OCI-LY3 (cell line): ENCODE measurements at regions not wholly inside any gene's neighbourhood (a gene's known extent, or its start where the extent isn't known, plus 50 kb on each side); places are given as distances from the start of the nearest gene placed in this dataset.
A peak's percentile ranks its signal among the peaks of the same experiment; 100 is the strongest.
"Not testable (repeated sequence)": the region's sequence is repeated elsewhere in the genome, so short reads cannot be mapped to it uniquely, and the experiment has no call there.

Experiments
- H2AFZ ChIP-seq: fragments of 200-600, 300-600 bp; shearing (Covaris generic); 2 replicates; pipeline ENCODE4 v1.6.0; 2014; ENCODE audit warnings: antibody characterized with exemption, low read depth, low read length
- H3K27ac ChIP-seq: fragments of 200-600, 300-600 bp; sonication (generic); 2 replicates; pipeline ENCODE4 v1.5.1; 2014; ENCODE audit warnings: mild to moderate bottlenecking, low read length, moderate library complexity, mixed read lengths
- H3K27me3 ChIP-seq: fragments of 200-600, 300-600 bp; sonication (generic); 2 replicates; pipeline ENCODE4 v1.6.1; 2014; ENCODE audit warnings: low read depth, low read length, mixed read lengths
- H3K36me3 ChIP-seq: fragments of 200-600, 300-600 bp; sonication (generic); replicated peaks from 2 replicates; pipeline ENCODE3; 2014; ENCODE audit warnings: low read depth, low read length, mixed read lengths
- H3K4me1 ChIP-seq: fragments of 300-600, 200-600 bp; sonication (generic); 2 replicates; pipeline ENCODE4 v1.6.1; 2014; ENCODE audit warnings: low read length, mixed read lengths
- H3K4me2 ChIP-seq: fragments of 200-600, 300-600 bp; sonication (generic); 2 replicates; pipeline ENCODE4 v1.6.1; 2014; ENCODE audit warnings: low read length, mixed read lengths
- H3K4me3 ChIP-seq: fragments of 300-600, 200-600 bp; sonication (generic); 2 replicates; pipeline ENCODE4 v1.5.1; 2014; ENCODE audit warnings: antibody characterized with exemption, mild to moderate bottlenecking, low read length, moderate library complexity
- H3K79me2 ChIP-seq: fragments of 300-600, 200-600 bp; shearing (Covaris generic); 2 replicates; pipeline ENCODE4 v1.6.1; 2014; ENCODE audit warnings: mild to moderate bottlenecking, low read length, mixed read lengths
- H3K9ac ChIP-seq: fragments of 300-600, 200-600 bp; shearing (Covaris generic); 2 replicates; pipeline ENCODE4 v1.6.0; 2014; ENCODE audit warnings: mild to moderate bottlenecking, low read length, moderate library complexity
- H3K9me3 ChIP-seq: fragments of 200-600, 300-600 bp; shearing (Covaris generic); 2 replicates; pipeline ENCODE4 v1.6.1; 2014; ENCODE audit warnings: low read length, mixed read lengths; ENCODE audit not compliant: insufficient read depth
- H4K20me1 ChIP-seq: fragments of 200-600, 300-600 bp; sonication (generic); 2 replicates; pipeline ENCODE4 v1.6.1; 2016; ENCODE audit warnings: low read length, mixed read lengths; ENCODE audit not compliant: insufficient read depth
- CTCF ChIP-seq: fragments of 200-600, 300-600 bp; sonication (generic); IDR thresholded peaks from 2 replicates; pipeline ENCODE4 v1.5.1; 2014; ENCODE audit warnings: antibody characterized with exemption, low read length, low read depth
- EZH2phosphoT487 ChIP-seq: fragments of 200-600 bp; shearing (Covaris generic); IDR thresholded peaks from 2 replicates; pipeline ENCODE4 v1.6.1; 2018; ENCODE audit warnings: antibody characterized with exemption, mixed run types, low read depth

GRCh38 chr2:200194746-200195145 is 111.7 kb upstream of the SPATS2L start:
- Histone ChIP-seq H3K9ac (no peak overlapping the region), H3K27ac (no peak overlapping the region), H3K27me3 (peaks cover 10% of the 10 kb centered on the region; the same call in 1 of the 2 replicates), H3K36me3 (no peaks in the 10 kb centered on the region), H3K9me3 (no peaks in the 10 kb centered on the region), H3K4me1 (peaks cover 22% of the 10 kb centered on the region), H3K79me2 (no peaks in the 10 kb centered on the region), H4K20me1 (no peaks in the 10 kb centered on the region), H3K4me3 (no peak overlapping the region), H2AFZ (no peak overlapping the region), H3K4me2 (no peak overlapping the region)
- TF ChIP-seq EZH2phosphoT487: no peak
- TF ChIP-seq CTCF: no peak

- H3K4me1 ChIP-seq: peaks cover 14% of the 10 kb centered on the region
- H4K20me1 ChIP-seq: no peaks in the 10 kb centered on the region
- no peaks in the 10 kb centered on the region for H3K9me3 ChIP-seq
- 0 out of 2 replicates have a peak, but pooled peaks cover 3% of the 10 kb centered on the region for H3K27me3 ChIP-seq
- no peaks in the 10 kb centered on the region for H3K79me2 ChIP-seq
- TF ChIP-seq EZH2phosphoT487 (no peak), CTCF (no peak)
- no peak overlapping the region for H3K4me3 ChIP-seq
- H3K27ac ChIP-seq: no peak overlapping the region
- no peak overlapping the region for H3K9ac ChIP-seq
- no peak overlapping the region for H2AFZ ChIP-seq
- no peaks in the 10 kb centered on the region for H3K36me3 ChIP-seq
- H3K4me2 ChIP-seq: peak overlapping the region; percentile 20; the same call in 1 of the 2 replicates
These were observed 107.5 kb upstream of the SPATS2L start for GRCh38 chr2:200199005-200199404.

GRCh38 chr2:200199576-200200263 is 106.8 kb upstream of the SPATS2L start:
- Histone ChIP-seq H3K9ac (no peak overlapping the region), H3K27me3 (0 out of 2 replicates have a peak, but pooled peaks cover 3% of the 10 kb centered on the region), H3K79me2 (no peaks in the 10 kb centered on the region), H3K27ac (no peak overlapping the region), H3K9me3 (no peaks in the 10 kb centered on the region), H3K4me3 (no peak overlapping the region), H3K4me2 (no peak overlapping the region), H2AFZ (no peak overlapping the region), H3K36me3 (no peaks in the 10 kb centered on the region), H4K20me1 (no peaks in the 10 kb centered on the region), H3K4me1 (peaks cover 12% of the 10 kb centered on the region)
- TF ChIP-seq CTCF: peak; percentile 19; the same call in 1 of the 2 replicates
- no peak for TF ChIP-seq EZH2phosphoT487

- not testable (repeated sequence) for H3K79me2 ChIP-seq, H3K9ac ChIP-seq, H3K27ac ChIP-seq, H3K36me3 ChIP-seq, H3K4me2 ChIP-seq, H3K4me3 ChIP-seq, H3K27me3 ChIP-seq, H4K20me1 ChIP-seq, H3K9me3 ChIP-seq, H2AFZ ChIP-seq
- peaks cover 12% of the 10 kb centered on the region for H3K4me1 ChIP-seq
These were observed 104.7 kb upstream of the SPATS2L start for GRCh38 chr2:200201839-200202238.
